ENCODE measurements at regions not wholly inside any gene's neighbourhood (a gene's known extent, or its start where the extent isn't known, plus 50 kb on each side); places are given as distances from the start of the nearest gene placed in this dataset.

DNA sequence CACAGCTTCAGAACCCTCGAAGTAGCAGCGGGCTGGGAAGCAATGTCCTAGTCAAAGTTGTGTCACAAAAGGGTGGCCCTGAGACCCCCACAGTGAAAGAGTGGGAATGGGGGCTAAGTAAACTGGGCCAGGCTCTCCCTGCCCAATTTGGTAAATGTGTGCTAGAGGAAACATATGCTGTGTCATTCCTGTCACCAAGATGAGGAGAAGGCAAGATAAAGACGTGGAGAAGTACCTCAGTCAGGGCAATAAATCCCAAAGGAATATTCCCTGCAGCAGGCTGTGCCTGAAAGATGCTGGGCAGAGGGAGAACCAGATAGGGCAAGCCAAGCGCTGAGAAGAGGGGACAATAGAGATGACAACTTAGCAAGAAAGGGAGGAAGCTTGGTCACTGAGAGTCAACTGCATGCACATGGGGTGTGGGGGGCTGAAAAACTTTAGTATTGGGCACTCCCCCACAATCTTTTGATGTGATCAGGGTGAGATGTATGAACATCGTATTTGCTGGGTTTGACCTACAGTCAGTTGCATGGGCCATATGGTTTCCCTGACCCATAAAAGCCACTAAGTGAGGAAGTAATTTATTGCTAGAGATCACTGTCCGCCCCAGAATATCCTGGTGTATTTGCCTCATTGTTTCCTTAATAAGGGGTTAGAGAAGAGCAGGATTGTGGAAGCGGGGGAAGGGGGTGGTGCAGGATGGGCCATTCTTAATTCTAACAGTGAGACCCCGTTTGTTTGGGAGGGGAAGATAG lies 49.9 kb upstream of the CXCR4 start:
- H3K9me3 ChIP-seq (ENCODE audit: control insufficient read depth, low read depth, low read length): no peaks in the 10 kb centered on the region
- H3K36me3 ChIP-seq (ENCODE audit: control insufficient read depth in 2 of 2, extremely low read depth in 1 of 2, insufficient read depth in 2 of 2, low read length in 2 of 2): no peaks in the 10 kb centered on the region
- no peak overlapping the region for H3K27ac ChIP-seq (ENCODE audit: control insufficient read depth, insufficient read depth, low read length)
- H3K4me3 ChIP-seq (ENCODE audit: control insufficient read depth in 2 of 3, extremely low read depth in 1 of 3, insufficient read depth in 2 of 3, low read depth in 1 of 3, low read length in 3 of 3): no peak overlapping the region
- no peak for TF ChIP-seq EZH2 (IDR thresholded peaks at IDR 0.05; ENCODE audit: low read length)
- no peak for TF ChIP-seq CTCF (optimal IDR thresholded peaks at IDR 0.05 in 1 of 3, IDR thresholded peaks at IDR 0.05 in 1 of 3, conservative IDR thresholded peaks at IDR 0.05 in 1 of 3; ENCODE audit: extremely low read depth in 1 of 3, insufficient read depth in 2 of 3, low read length in 3 of 3)
- DNase-seq (ENCODE audit: low read depth, low spot score) (no peak), FAIRE-seq (no peak)
- dilution Hi-C loops (cut with MboI; ENCODE audit: extremely low pct_ligation_motif_present, low sequenced_read_pairs): no loop called here
- H3K4me2 ChIP-seq (ENCODE audit: control insufficient read depth, extremely low read depth, insufficient read depth, low read depth, low read length): no peak overlapping the region
- no peak overlapping the region for H2AFZ ChIP-seq (ENCODE audit: control insufficient read depth, low read length)
- H3K9me1 ChIP-seq (ENCODE audit: control insufficient read depth, extremely low read depth, insufficient read depth, low read length): no peaks in the 10 kb centered on the region
- H3K9ac ChIP-seq (ENCODE audit: control insufficient read depth, extremely low read depth, insufficient read depth, low read length): no peak overlapping the region
- no peaks in the 10 kb centered on the region for H3K79me2 ChIP-seq (ENCODE audit: control insufficient read depth, insufficient read depth, low read length)
- no peaks in the 10 kb centered on the region for H3K27me3 ChIP-seq (ENCODE audit: control insufficient read depth, extremely low read depth, insufficient read depth, low read length)
- no peaks in the 10 kb centered on the region for H3K4me1 ChIP-seq (ENCODE audit: control insufficient read depth, extremely low read depth, insufficient read depth, low read length)
- H4K20me1 ChIP-seq (ENCODE audit: control insufficient read depth, extremely low read depth, insufficient read depth, low read length): no peaks in the 10 kb centered on the region

All from keratinocyte (primary cell).